GM12878 (cell line): ENCODE measurements at regions not wholly inside any gene's neighbourhood (a gene's known extent, or its start where the extent isn't known, plus 50 kb on each side); places are given as distances from the start of the nearest gene placed in this dataset.

Experiments used
- ATAC-seq: fragments of 200-7000 bp; cut with Tn5 transposase; 3 replicates; pipeline ENCODE4 v1.9.1; 2020; ENCODE audit warnings: mild to moderate bottlenecking, moderate library complexity
- BruUV-seq: library from RNA; stranded (reverse); fragments of 400-500 nt; replicated peaks from 2 replicates; lab custom pipeline; 2021; lab: Mats Ljungman, UMichigan
- CTCF ChIA-PET: fragments of 300-600 bp; sonication (Branson Sonifier 250); formaldehyde crosslinking; extraction: SDS; loops from one replicate; lab custom pipeline; 2021; ENCODE audit warnings: inconsistent platforms; lab: Yijun Ruan, JAX
- POLR2A ChIA-PET: fragments of 350-600 bp; formaldehyde crosslinking; extraction: SDS; loops from one replicate; lab custom pipeline; 2021; ENCODE audit warnings: inconsistent platforms; lab: Charles Lee
- RAD21 ChIA-PET: fragments of 300-600 bp; sonication (Branson Sonifier 250); formaldehyde crosslinking; loops from one replicate; lab custom pipeline; 2023; ENCODE audit warnings: antibody characterized with exemption; ENCODE audit not compliant: unreplicated experiment; lab: Charles Lee
- SMC1A ChIA-PET: fragments of 300-600 bp; sonication (Branson Sonifier 250); formaldehyde crosslinking; loops from one replicate; lab custom pipeline; 2023; ENCODE audit not compliant: unreplicated experiment, uncharacterized antibody; lab: Charles Lee
- DNase-seq: peaks from one replicate; pipeline ENCODE4 v3.0.0-alpha.2; 2011; ENCODE audit warnings: low read depth, low spot score
- FAIRE-seq: peaks from 3 replicates; lab custom pipeline; 2011; peaks lifted over from hg19 to GRCh38; lab: Jason Lieb, UNC
- H2AFZ ChIP-seq: 2 replicates; pipeline ENCODE4 v1.6.0; 2011; ENCODE audit warnings: low read depth, low read length, control low read depth; ENCODE audit not compliant: control insufficient read depth
- H3K27ac ChIP-seq: 2 replicates; pipeline ENCODE4 v1.5.1; 2011; ENCODE audit warnings: control low read depth; ENCODE audit not compliant: control insufficient read depth, insufficient read depth
- H3K27me3 ChIP-seq, 2 experiments: replicated peaks in 1 of 2; 2 replicates each; pipeline versions ENCODE4 v1.6.0 to v1.6.1; 2011; ENCODE audit warnings: low read length in 1 of 2; ENCODE audit not compliant: control insufficient read depth in 2 of 2, insufficient read depth in 2 of 2
- H3K36me3 ChIP-seq, 2 experiments: 2 replicates each; pipeline ENCODE4 v1.5.1; 2011; ENCODE audit warnings: low read length in 1 of 2; ENCODE audit not compliant: control insufficient read depth in 2 of 2, insufficient read depth in 2 of 2
- H3K4me1 ChIP-seq: 2 replicates; pipeline ENCODE4 v1.6.1; 2011; ENCODE audit warnings: mild to moderate bottlenecking, low read length, moderate library complexity, mixed read lengths; ENCODE audit not compliant: control insufficient read depth, insufficient read depth
- H3K4me2 ChIP-seq: 2 replicates; pipeline ENCODE4 v1.6.0; 2011; ENCODE audit warnings: control low read depth; ENCODE audit not compliant: control insufficient read depth, insufficient read depth
- H3K4me3 ChIP-seq: fragments of 200-600 bp; sonication (generic); 2 replicates; pipeline ENCODE4 v1.5.1; 2016
- H3K79me2 ChIP-seq: 2 replicates; pipeline ENCODE4 v1.6.0; 2011; ENCODE audit warnings: low read length; ENCODE audit not compliant: control insufficient read depth, insufficient read depth
- H3K9ac ChIP-seq: 2 replicates; pipeline ENCODE4 v1.8.0; 2011; ENCODE audit warnings: low read length, control low read depth, mixed read lengths; ENCODE audit not compliant: control insufficient read depth, insufficient read depth
- H3K9me3 ChIP-seq: replicated peaks from 3 replicates; pipeline ENCODE4 v1.5.1; 2011; ENCODE audit warnings: mild to moderate bottlenecking, low read length; ENCODE audit not compliant: control insufficient read depth, insufficient read depth
- H4K20me1 ChIP-seq: 2 replicates; pipeline ENCODE4 v1.6.0; 2011; ENCODE audit not compliant: control insufficient read depth, insufficient read depth
- BHLHE40 ChIP-seq, 2 experiments: fragments of 450-650 bp in 1 of 2; IDR thresholded peaks; 2 replicates each; pipeline ENCODE4 v1.6.1; 2011 to 2017; ENCODE audit warnings: low read depth in 2 of 2, borderline replicate concordance in 1 of 2, improper control_type of control experiment in 1 of 2, low read length in 1 of 2, mild to moderate bottlenecking in 1 of 2
- CBX3 ChIP-seq: fragments of 200-600 bp; sonication (generic); IDR thresholded peaks from 2 replicates; pipeline ENCODE4 v1.6.1; 2016; ENCODE audit warnings: low read depth, borderline replicate concordance
- CBX5 ChIP-seq: sonication (generic); IDR thresholded peaks from 2 replicates; pipeline ENCODE4 v1.6.1; 2016; ENCODE audit warnings: low read depth, moderate library complexity, mild to moderate bottlenecking, inconsistent platforms
- CHD1 ChIP-seq: IDR thresholded peaks from 2 replicates; pipeline ENCODE4 v1.6.1; 2012; ENCODE audit warnings: low read depth, low read length, improper control_type of control experiment
- DPF2 ChIP-seq: fragments of 450-650 bp; IDR thresholded peaks from 2 replicates; pipeline ENCODE4 v1.6.1; 2017; ENCODE audit warnings: mild to moderate bottlenecking
- EP300 ChIP-seq, 2 experiments: fragments of 150-350 bp in 1 of 2; IDR thresholded peaks; 2 replicates each; pipeline ENCODE4 v1.6.1; 2011 to 2012; ENCODE audit warnings: low read depth in 2 of 2, low read length in 2 of 2, borderline replicate concordance in 1 of 2, improper control_type of control experiment in 1 of 2, inconsistent platforms in 1 of 2; ENCODE audit not compliant: control insufficient read depth in 1 of 2
- IKZF1 ChIP-seq: fragments of 450-650 bp; conservative IDR thresholded peaks from 2 replicates; pipeline ENCODE4 v1.6.1; 2017; ENCODE audit warnings: antibody characterized with exemption, mild to moderate bottlenecking
- IKZF2 ChIP-seq, 2 experiments: fragments of 450-650 bp; IDR thresholded peaks; 2 replicates each; pipeline ENCODE4 v1.6.1; 2017; ENCODE audit warnings: mild to moderate bottlenecking in 2 of 2, moderate library complexity in 2 of 2
- MTA2 ChIP-seq: fragments of 450-650 bp; IDR thresholded peaks from 2 replicates; pipeline ENCODE4 v1.6.1; 2016; ENCODE audit warnings: low read depth, mild to moderate bottlenecking, moderate library complexity
- MXI1 ChIP-seq: fragments of 150-350 bp; IDR thresholded peaks from 2 replicates; pipeline ENCODE4 v1.6.1; 2011; ENCODE audit warnings: low read depth, mild to moderate bottlenecking, inconsistent platforms, low read length, improper control_type of control experiment
- NR2F1 ChIP-seq: fragments of 450-650 bp; conservative IDR thresholded peaks from 2 replicates; pipeline ENCODE4 v1.6.1; 2017; ENCODE audit warnings: mild to moderate bottlenecking
- POU2F2 ChIP-seq: IDR thresholded peaks from 3 replicates; pipeline ENCODE4 v1.6.1; 2011; ENCODE audit warnings: low read depth, mild to moderate bottlenecking, low read length, borderline replicate concordance
- RAD51 ChIP-seq: fragments of 450-650 bp; IDR thresholded peaks from 2 replicates; pipeline ENCODE4 v1.6.1; 2016; ENCODE audit warnings: moderate library complexity, mild to moderate bottlenecking, inconsistent platforms
- RELB ChIP-seq: fragments of 450-650 bp; IDR thresholded peaks from 2 replicates; pipeline ENCODE4 v1.6.1; 2017; ENCODE audit warnings: low read depth, mild to moderate bottlenecking, moderate library complexity
- RUNX3 ChIP-seq: IDR thresholded peaks from 2 replicates; pipeline ENCODE4 v1.6.1; 2012; ENCODE audit warnings: low read length, inconsistent platforms
- SMAD1 ChIP-seq: fragments of 450-650 bp; IDR thresholded peaks from 2 replicates; pipeline ENCODE4 v1.6.1; 2018; ENCODE audit warnings: mild to moderate bottlenecking, low read depth; ENCODE audit not compliant: partially characterized antibody
- TCF12 ChIP-seq: IDR thresholded peaks from 2 replicates; pipeline ENCODE4 v1.6.1; 2011; ENCODE audit warnings: low read depth, mild to moderate bottlenecking, low read length
- WGBS: methylation state at CpG from one replicate; pipeline ENCODE4 v1.1.6; 2016; ENCODE audit warnings: low lambda C conversion rate; ENCODE audit not compliant: insufficient replicate concordance, insufficient coverage; ENCODE audit errors: missing lambda C conversion rate; 5-methylcytosine and 5-hydroxymethylcytosine counted together
- in situ Hi-C: fragments of 300-500 bp; cut with MboI; formaldehyde crosslinking; loops from 9 replicates; pipeline ENCODE4 v1.14.3; 2018; ENCODE audit warnings: mixed read lengths
- intact Hi-C: fragments of 100-400 bp; cut with micrococcal nuclease; formaldehyde crosslinking; loops from one replicate; pipeline ENCODE4 v1.14.2; 2022; ENCODE audit not compliant: unreplicated experiment
- TF ChIP-seq, protein P1 (sequence below): IDR thresholded peaks from 2 replicates; pipeline ENCODE4 v1.6.1; 2012; ENCODE audit warnings: low read length, inconsistent platforms

GRCh38 chr12:93200291-93200917 lies 177.3 kb upstream of the NUDT4 start:
- ATAC-seq (peak; percentile 90), FAIRE-seq (no peak), DNase-seq (peak; percentile 32)
- Histone ChIP-seq H3K36me3 (no peaks in the 10 kb centered on the region), H4K20me1 (no peaks in the 10 kb centered on the region), H3K9me3 (no peaks in the 10 kb centered on the region), H3K27me3 (no peaks in the 10 kb centered on the region), H3K9ac (no peak overlapping the region), H3K4me1 (peaks cover 14% of the 10 kb centered on the region), H3K4me3 (no peak overlapping the region), H3K27ac (no peak overlapping the region), H3K79me2 (no peaks in the 10 kb centered on the region), H3K4me2 (peak overlapping the region; percentile 47; the same call in 1 of the 2 replicates), H2AFZ (peak overlapping the region; percentile 10; the same call in 1 of the 2 replicates)
- ChIA-PET SMC1A (interaction anchor here (0.6 to 2.4 kb wide), 15 partner anchors 9 to 446 kb away, joined by 3 to 13 read pairs (median 4); no protein-coding TSS in a partner anchor), RAD21 (interaction anchor here (0.7 to 2.5 kb wide), 9 partner anchors 14 to 212 kb away, joined by 3 to 17 read pairs (median 3); no protein-coding TSS in a partner anchor), POLR2A (interaction anchor here (0.9 to 1.5 kb wide), 4 partner anchors 12 to 182 kb away, joined by 4 to 8 read pairs (median 4); no protein-coding TSS in a partner anchor), CTCF (interaction anchor here (0.6 to 2.2 kb wide), 7 partner anchors 12 to 371 kb away, joined by 4 to 9 read pairs (median 5); no protein-coding TSS in a partner anchor)
- BruUV-seq: no TSS peak
- in situ Hi-C loops (no loop called here), intact Hi-C loops (no loop called here)
- TF ChIP-seq IKZF1 (peak; percentile 79), MXI1 (0 out of 2 replicates have a peak, but pooled peaks have one; percentile 26), RAD51 (0 out of 2 replicates have a peak, but pooled peaks have one; percentile 40), IKZF2 (IDR thresholded peaks at IDR 0.05) (peak; percentile 51 to 63; a peak in 2 of 4 replicates), SMAD1 (no peak), TCF12 (peak; percentile 78; the same call in 1 of the 2 replicates), BHLHE40 (IDR thresholded peaks at IDR 0.05; ENCODE audit: borderline replicate concordance in 1 of 2, low read depth in 2 of 2, low read length in 1 of 2) (peak; percentile 95 to 98), EP300 (IDR thresholded peaks at IDR 0.05; ENCODE audit: borderline replicate concordance in 1 of 2, control insufficient read depth in 1 of 2, low read depth in 2 of 2, low read length in 2 of 2) (0 out of 4 replicates have a peak, but pooled peaks of 1 of the 2 experiments have one; percentile 19), RELB (peak; percentile 51; the same call in 1 of the 2 replicates), RUNX3 (0 out of 2 replicates have a peak, but pooled peaks have one; percentile 11), CHD1 (no peak), CBX3 (no peak), POU2F2 (no peak), MTA2 (peak; percentile 56; the same call in 1 of the 2 replicates), DPF2 (peak; percentile 43; the same call in 1 of the 2 replicates), CBX5 (no peak), NR2F1 (peak; percentile 98)
- TF ChIP-seq, protein P1, sequence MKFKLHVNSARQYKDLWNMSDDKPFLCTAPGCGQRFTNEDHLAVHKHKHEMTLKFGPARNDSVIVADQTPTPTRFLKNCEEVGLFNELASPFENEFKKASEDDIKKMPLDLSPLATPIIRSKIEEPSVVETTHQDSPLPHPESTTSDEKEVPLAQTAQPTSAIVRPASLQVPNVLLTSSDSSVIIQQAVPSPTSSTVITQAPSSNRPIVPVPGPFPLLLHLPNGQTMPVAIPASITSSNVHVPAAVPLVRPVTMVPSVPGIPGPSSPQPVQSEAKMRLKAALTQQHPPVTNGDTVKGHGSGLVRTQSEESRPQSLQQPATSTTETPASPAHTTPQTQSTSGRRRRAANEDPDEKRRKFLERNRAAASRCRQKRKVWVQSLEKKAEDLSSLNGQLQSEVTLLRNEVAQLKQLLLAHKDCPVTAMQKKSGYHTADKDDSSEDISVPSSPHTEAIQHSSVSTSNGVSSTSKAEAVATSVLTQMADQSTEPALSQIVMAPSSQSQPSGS: no peak
- 39% methylated on average over 7 of the region's 7 CpGs for WGBS
